ENCODE measurements at regions not wholly inside any gene's neighbourhood (a gene's known extent, or its start where the extent isn't known, plus 50 kb on each side); places are given as distances from the start of the nearest gene placed in this dataset.

- Histone ChIP-seq H3K27me3 (replicated peaks in 1 of 7) (no peaks in the 10 kb centered on the region), H3K4me3 (no peak overlapping the region), H3K36me3 (no peaks in the 10 kb centered on the region), H3K27ac (no peak overlapping the region), H3K9me3 (peaks cover 0 to 10% (median 2%) of the 10 kb centered on the region in 8 donors), H3K4me1 (no peaks in the 10 kb centered on the region)
- 77 to 89% (median 84%) methylated on average over 2 of the region's 2 CpGs for WGBS, 5 donors
- TF ChIP-seq CTCF (IDR thresholded peaks at IDR 0.05 in 8 of 11, conservative IDR thresholded peaks at IDR 0.05 in 3 of 11) (no peak), POLR2A (IDR thresholded peaks at IDR 0.05) (no peak), POLR2AphosphoS5 (IDR thresholded peaks at IDR 0.05) (no peak)
- no peak for DNase-seq
- intact Hi-C loops (cut with DNase I; ENCODE audit: low total_unique reads): no loop called here
These were observed 1044.8 kb upstream of the ADGRL2 start for GRCh38 chr1:80755944-80756343.

- H3K27ac ChIP-seq: no peak overlapping the region
- H3K36me3 ChIP-seq: no peaks in the 10 kb centered on the region
- no peaks in the 10 kb centered on the region for H3K4me1 ChIP-seq
- no peak for DNase-seq
- 76 to 92% (median 81%) methylated on average over 2 of the region's 2 CpGs for WGBS, 5 donors
- intact Hi-C loops (cut with DNase I; ENCODE audit: low total_unique reads): loop anchor here (5.0 kb wide), 1 partner anchor 51 kb away; no protein-coding TSS in a partner anchor
- peaks cover 0 to 15% (median 0%) of the 10 kb centered on the region in 8 donors for H3K9me3 ChIP-seq
- no peaks in the 10 kb centered on the region for H3K27me3 ChIP-seq (replicated peaks in 1 of 7)
- TF ChIP-seq POLR2A (IDR thresholded peaks at IDR 0.05): no peak
- no peak for TF ChIP-seq POLR2AphosphoS5 (IDR thresholded peaks at IDR 0.05)
- TF ChIP-seq CTCF (IDR thresholded peaks at IDR 0.05 in 8 of 11, conservative IDR thresholded peaks at IDR 0.05 in 3 of 11): no peak
- no peak overlapping the region for H3K4me3 ChIP-seq
These were observed 1049.5 kb upstream of the ADGRL2 start for GRCh38 chr1:80751204-80751603.

GRCh38 chr1:80731241-80731894 is 1069.4 kb upstream of the ADGRL2 start:
- H3K4me1 ChIP-seq: no peaks in the 10 kb centered on the region
- H3K27me3 ChIP-seq (replicated peaks in 1 of 7): no peaks in the 10 kb centered on the region
- TF ChIP-seq CTCF (IDR thresholded peaks at IDR 0.05 in 8 of 11, conservative IDR thresholded peaks at IDR 0.05 in 3 of 11) (no peak), POLR2AphosphoS5 (IDR thresholded peaks at IDR 0.05) (no peak)
- no peaks in the 10 kb centered on the region for H3K36me3 ChIP-seq
- DNase-seq: no peak
- H3K27ac ChIP-seq: no peak overlapping the region
- WGBS, 5 donors: 79 to 93% (median 85%) methylated on average over 3 of the region's 3 CpGs
- intact Hi-C loops (cut with DNase I; ENCODE audit: low total_unique reads): no loop called here
- H3K9me3 ChIP-seq: peaks cover 0 to 22% (median 12%) of the 10 kb centered on the region in 8 donors
- H3K4me3 ChIP-seq: no peak overlapping the region

- intact Hi-C loops (cut with DNase I; ENCODE audit: low total_unique reads): no loop called here
- WGBS, 5 donors: 70 to 100% (median 79%) methylated on average over 1 to 2 of the region's 2 CpGs
- Histone ChIP-seq H3K36me3 (no peaks in the 10 kb centered on the region), H3K4me1 (no peaks in the 10 kb centered on the region), H3K4me3 (no peak overlapping the region), H3K9me3 (peaks cover 0 to 11% (median 0%) of the 10 kb centered on the region in 8 donors), H3K27ac (no peak overlapping the region), H3K27me3 (replicated peaks in 1 of 7) (no peaks in the 10 kb centered on the region)
- no peak for TF ChIP-seq POLR2AphosphoS5 (IDR thresholded peaks at IDR 0.05)
- no peak for TF ChIP-seq POLR2A (IDR thresholded peaks at IDR 0.05)
- no peak for TF ChIP-seq CTCF (IDR thresholded peaks at IDR 0.05 in 8 of 11, conservative IDR thresholded peaks at IDR 0.05 in 3 of 11)
- DNase-seq: no peak
These were observed 1078.1 kb upstream of the ADGRL2 start for GRCh38 chr1:80722611-80723010.
